ENCODE measurements at regions not wholly inside any gene's neighbourhood (a gene's known extent, or its start where the extent isn't known, plus 50 kb on each side); places are given as distances from the start of the nearest gene placed in this dataset.

GRCh38 chr3:157595259-157595658 is 92.0 kb upstream of the VEPH1 start:
- FAIRE-seq (no peak), DNase-seq (ENCODE audit: insufficient read length, low spot score) (no peak)
- no peak for TF ChIP-seq CTCF (IDR thresholded peaks at IDR 0.05; ENCODE audit: insufficient read depth, missing control alignments)

- no peak for DNase-seq (ENCODE audit: insufficient read length, low spot score)
- no peak for FAIRE-seq
- TF ChIP-seq CTCF (IDR thresholded peaks at IDR 0.05; ENCODE audit: insufficient read depth, missing control alignments): no peak
Observed at GRCh38 chr3:157594413-157594812, 91.2 kb upstream of the VEPH1 start.

GRCh38 chr3:157592769-157593168 is 89.6 kb upstream of the VEPH1 start:
- no peak for DNase-seq (ENCODE audit: insufficient read length, low spot score)
- no peak for TF ChIP-seq CTCF (IDR thresholded peaks at IDR 0.05; ENCODE audit: insufficient read depth, missing control alignments)
- no peak for FAIRE-seq

GRCh38 chr3:157590273-157590672 is 87.1 kb upstream of the VEPH1 start:
- no peak for DNase-seq (ENCODE audit: insufficient read length, low spot score)
- TF ChIP-seq CTCF (IDR thresholded peaks at IDR 0.05; ENCODE audit: insufficient read depth, missing control alignments): no peak
- FAIRE-seq: no peak

- DNase-seq (ENCODE audit: insufficient read length, low spot score) (no peak), FAIRE-seq (no peak)
Observed at GRCh38 chr3:157589211-157589610, 86.0 kb upstream of the VEPH1 start.

GRCh38 chr3:157588386-157589060 is 85.3 kb upstream of the VEPH1 start:
- no peak for TF ChIP-seq CTCF (IDR thresholded peaks at IDR 0.05; ENCODE audit: insufficient read depth, missing control alignments)
- no peak for FAIRE-seq
- DNase-seq (ENCODE audit: insufficient read length, low spot score): no peak

More at GRCh38 chr3:157589211-157589610, 86.0 kb upstream of the VEPH1 start:
- TF ChIP-seq CTCF (IDR thresholded peaks at IDR 0.05; ENCODE audit: insufficient read depth, missing control alignments): no peak

- no peak for TF ChIP-seq CTCF (IDR thresholded peaks at IDR 0.05; ENCODE audit: insufficient read depth, missing control alignments)
- DNase-seq (ENCODE audit: insufficient read length, low spot score) (no peak), FAIRE-seq (no peak)
Observed at GRCh38 chr3:157586293-157586692, 83.1 kb upstream of the VEPH1 start.
